Prostate gland (tissue), 2 donors: ENCODE measurements at regions not wholly inside any gene's neighbourhood (a gene's known extent, or its start where the extent isn't known, plus 50 kb on each side); places are given as distances from the start of the nearest gene placed in this dataset.

Source experiments
- DNase-seq: peaks from one replicate; pipeline ENCODE4 v3.0.0-alpha.2; 2019; ENCODE audit warnings: low spot score
- H3K27ac ChIP-seq, 2 donors: fragments of 200-600 bp; sonication (generic); 2 replicates each; pipeline ENCODE4 v1.5.1; 2017 to 2019
- H3K27me3 ChIP-seq: fragments of 200-600 bp; sonication (generic); replicated peaks from 2 replicates; pipeline ENCODE4 v1.5.1; 2019; ENCODE audit not compliant: insufficient read depth
- H3K36me3 ChIP-seq, 2 donors: fragments of 200-600 bp; sonication (generic); 1 replicate in 1 of 2; 2 replicates in 1 of 2; pipeline versions ENCODE4 v1.5.1 to v1.8.1; 2017 to 2019
- H3K4me1 ChIP-seq: fragments of 200-600 bp; sonication (generic); replicated peaks from 2 replicates; pipeline ENCODE4 v1.5.1; 2019
- H3K4me3 ChIP-seq, 2 donors: fragments of 200-600 bp; sonication (generic); 2 replicates each; pipeline ENCODE4 v1.5.1; 2017 to 2019
- H3K9me3 ChIP-seq: fragments of 200-600 bp; sonication (generic); 2 replicates; pipeline ENCODE4 v1.5.1; 2017
- CTCF ChIP-seq, 4 experiments: fragments of 200-600 bp in 2 of 4; fragments of 450-650 bp in 2 of 4; sonication (generic) in 2 of 4; IDR thresholded peaks; 1 replicate in 3 of 4; 2 replicates in 1 of 4; pipeline ENCODE4 v1.5.1; 2016 to 2019; ENCODE audit warnings: antibody characterized with exemption in 4 of 4, mild to moderate bottlenecking in 2 of 4, moderate library complexity in 2 of 4
- POLR2A ChIP-seq: fragments of 450-650 bp; IDR thresholded peaks from one replicate; pipeline ENCODE4 v1.6.1; 2016; ENCODE audit warnings: antibody characterized with exemption, mild to moderate bottlenecking
- POLR2AphosphoS5 ChIP-seq: sonication (generic); formaldehyde crosslinking; IDR thresholded peaks from one replicate; pipeline ENCODE4 v1.6.1; 2017; ENCODE audit warnings: antibody characterized with exemption
- WGBS: methylation state at CpG from one replicate; pipeline ENCODE4 v1.1.5; 2018; 5-methylcytosine and 5-hydroxymethylcytosine counted together
- intact Hi-C: fragments of 100-400 bp; cut with DNase I; formaldehyde crosslinking; loops from one replicate; pipeline ENCODE4 v1.14.2; 2022

- intact Hi-C loops: no loop called here
These were observed 121.3 kb upstream of the TBL1XR1 start for GRCh38 chr3:177318559-177318958.

GRCh38 chr3:177320765-177321247 is 123.5 kb upstream of the TBL1XR1 start:
- Histone ChIP-seq H3K36me3 (no peaks in the 10 kb centered on the region), H3K4me1 (no peaks in the 10 kb centered on the region), H3K27me3 (no peaks in the 10 kb centered on the region), H3K27ac (peak overlapping the region in 1 of 2 donors; percentile 24), H3K9me3 (no peaks in the 10 kb centered on the region), H3K4me3 (no peak overlapping the region)
- intact Hi-C loops: no loop called here
- no peak for TF ChIP-seq POLR2A
- no peak for TF ChIP-seq CTCF (IDR thresholded peaks at IDR 0.05)
- no peak for TF ChIP-seq POLR2AphosphoS5
- DNase-seq: no peak
- 53% methylated on average over 4 of the region's 4 CpGs for WGBS

More at GRCh38 chr3:177318559-177318958, 121.3 kb upstream of the TBL1XR1 start:
- Histone ChIP-seq H3K27me3 (no peaks in the 10 kb centered on the region), H3K9me3 (no peaks in the 10 kb centered on the region), H3K27ac (no peak overlapping the region), H3K4me1 (no peaks in the 10 kb centered on the region), H3K4me3 (no peak overlapping the region), H3K36me3 (no peaks in the 10 kb centered on the region)
- no peak for DNase-seq
- TF ChIP-seq CTCF (IDR thresholded peaks at IDR 0.05) (no peak), POLR2AphosphoS5 (no peak), POLR2A (no peak)
- WGBS: 100% methylated on average over 1 of the region's 1 CpG

- TF ChIP-seq CTCF (IDR thresholded peaks at IDR 0.05) (no peak), POLR2AphosphoS5 (no peak), POLR2A (no peak)
- Histone ChIP-seq H3K9me3 (no peaks in the 10 kb centered on the region), H3K36me3 (no peaks in the 10 kb centered on the region), H3K4me3 (no peak overlapping the region), H3K4me1 (no peaks in the 10 kb centered on the region), H3K27me3 (no peaks in the 10 kb centered on the region), H3K27ac (no peak overlapping the region)
- intact Hi-C loops: no loop called here
- 92% methylated on average over 6 of the region's 6 CpGs for WGBS
- no peak for DNase-seq
These were observed 124.5 kb upstream of the TBL1XR1 start for GRCh38 chr3:177321819-177322218.

- WGBS: 92% methylated on average over 10 of the region's 10 CpGs
- Histone ChIP-seq H3K4me3 (no peak overlapping the region), H3K9me3 (no peaks in the 10 kb centered on the region), H3K27ac (no peak overlapping the region), H3K36me3 (no peaks in the 10 kb centered on the region), H3K27me3 (no peaks in the 10 kb centered on the region), H3K4me1 (no peaks in the 10 kb centered on the region)
- TF ChIP-seq POLR2AphosphoS5 (no peak), CTCF (IDR thresholded peaks at IDR 0.05) (no peak), POLR2A (no peak)
- intact Hi-C loops: no loop called here
- no peak for DNase-seq
These were observed 125.6 kb upstream of the TBL1XR1 start for GRCh38 chr3:177322881-177323280.

GRCh38 chr3:177329854-177330253 is 132.6 kb upstream of the TBL1XR1 start:
- WGBS: 76% methylated on average over 3 of the region's 3 CpGs
- no peaks in the 10 kb centered on the region for H3K4me1 ChIP-seq
- no peaks in the 10 kb centered on the region for H3K27me3 ChIP-seq
- H3K27ac ChIP-seq: no peak overlapping the region
- no peak overlapping the region for H3K4me3 ChIP-seq
- no peak for TF ChIP-seq POLR2AphosphoS5
- TF ChIP-seq POLR2A: no peak
- no peak for TF ChIP-seq CTCF (IDR thresholded peaks at IDR 0.05)
- intact Hi-C loops: no loop called here
- H3K9me3 ChIP-seq: no peaks in the 10 kb centered on the region
- no peak for DNase-seq
- no peaks in the 10 kb centered on the region for H3K36me3 ChIP-seq
